Loucy (cell line): ENCODE measurements at regions not wholly inside any gene's neighbourhood (a gene's known extent, or its start where the extent isn't known, plus 50 kb on each side); places are given as distances from the start of the nearest gene placed in this dataset.

Source experiments
- H2AFZ ChIP-seq: fragments of 200-600 bp; sonication (generic); 2 replicates; pipeline ENCODE4 v1.6.0; 2016; ENCODE audit warnings: antibody characterized with exemption, mild to moderate bottlenecking, low read length, moderate library complexity
- H3F3A ChIP-seq: fragments of 200-600 bp; 2 replicates; pipeline ENCODE4 v1.6.0; 2016; ENCODE audit warnings: antibody characterized with exemption, low read depth, mild to moderate bottlenecking
- H3K27me3 ChIP-seq: fragments of 200-600 bp; sonication (generic); 2 replicates; pipeline ENCODE4 v1.6.1; 2014; ENCODE audit warnings: low read length, mild to moderate bottlenecking; ENCODE audit not compliant: insufficient read depth, poor library complexity, severe bottlenecking
- H3K36me3 ChIP-seq: fragments of 200-600 bp; sonication (generic); 2 replicates; pipeline ENCODE4 v1.6.1; 2016; ENCODE audit warnings: low read length; ENCODE audit not compliant: insufficient read depth
- H3K4me1 ChIP-seq: fragments of 200-600 bp; sonication (generic); 2 replicates; pipeline ENCODE4 v1.5.1; 2014; ENCODE audit warnings: low read length, mild to moderate bottlenecking; ENCODE audit not compliant: insufficient read depth, poor library complexity, severe bottlenecking
- H3K4me2 ChIP-seq: fragments of 200-600 bp; sonication (generic); 2 replicates; pipeline ENCODE4 v1.6.0; 2014; ENCODE audit warnings: antibody characterized with exemption, low read length, low read depth, mild to moderate bottlenecking; ENCODE audit not compliant: poor library complexity, severe bottlenecking
- H3K4me3 ChIP-seq: fragments of 200-600 bp; sonication (generic); 2 replicates; pipeline ENCODE4 v1.5.1; 2014; ENCODE audit warnings: low read length, mild to moderate bottlenecking, mixed read lengths; ENCODE audit not compliant: poor library complexity, severe bottlenecking
- H3K79me2 ChIP-seq: fragments of 200-600 bp; sonication (generic); 2 replicates; pipeline ENCODE4 v1.6.1; 2014; ENCODE audit warnings: low read length; ENCODE audit not compliant: insufficient read depth
- H3K9ac ChIP-seq: fragments of 200-600 bp; sonication (generic); 2 replicates; pipeline ENCODE4 v1.6.0; 2014; ENCODE audit warnings: mild to moderate bottlenecking, low read depth, low read length, moderate library complexity; ENCODE audit not compliant: poor library complexity, severe bottlenecking
- H3K9me2 ChIP-seq: fragments of 200-600 bp; sonication (generic); replicated peaks from 2 replicates; pipeline ENCODE4 v1.6.1; 2016; ENCODE audit warnings: low read depth, low read length, mixed read lengths
- H3K9me3 ChIP-seq: fragments of 200-600 bp; sonication (generic); 2 replicates; pipeline ENCODE4 v1.6.1; 2014; ENCODE audit warnings: mild to moderate bottlenecking, antibody characterized with exemption, low read length, low read depth; ENCODE audit not compliant: insufficient read depth
- H4K20me1 ChIP-seq: fragments of 200-600 bp; sonication (generic); 2 replicates; pipeline ENCODE4 v1.6.0; 2014; ENCODE audit warnings: antibody characterized with exemption, low read length, mild to moderate bottlenecking; ENCODE audit not compliant: insufficient read depth, poor library complexity, severe bottlenecking
- EZH2phosphoT487 ChIP-seq: fragments of 200-600 bp; IDR thresholded peaks from 2 replicates; pipeline ENCODE4 v1.6.1; 2018; ENCODE audit warnings: antibody characterized with exemption, mild to moderate bottlenecking, moderate library complexity, borderline replicate concordance
- TF ChIP-seq, protein P1 (sequence below): fragments of 200-600 bp; sonication (generic); conservative IDR thresholded peaks from 2 replicates; pipeline ENCODE4 v1.5.1; 2014; ENCODE audit warnings: mild to moderate bottlenecking, antibody characterized with exemption, low read length

GRCh38 chr13:39920613-39921012 is 265.2 kb downstream of the COG6 start:
- no peaks in the 10 kb centered on the region for H3K4me1 ChIP-seq
- H3K9me3 ChIP-seq, result no peaks in the 10 kb centered on the region
- no peaks in the 10 kb centered on the region for H4K20me1 ChIP-seq
- H3K27me3 ChIP-seq, result no peaks in the 10 kb centered on the region
- H3K4me3 ChIP-seq, result no peak overlapping the region
- no peak overlapping the region for H3K4me2 ChIP-seq
- H3K9me2 ChIP-seq, result no peaks in the 10 kb centered on the region
- no peak overlapping the region for H3K9ac ChIP-seq
- H3F3A ChIP-seq, result no peaks in the 10 kb centered on the region
- no peaks in the 10 kb centered on the region for H3K36me3 ChIP-seq
- TF ChIP-seq, protein P1, sequence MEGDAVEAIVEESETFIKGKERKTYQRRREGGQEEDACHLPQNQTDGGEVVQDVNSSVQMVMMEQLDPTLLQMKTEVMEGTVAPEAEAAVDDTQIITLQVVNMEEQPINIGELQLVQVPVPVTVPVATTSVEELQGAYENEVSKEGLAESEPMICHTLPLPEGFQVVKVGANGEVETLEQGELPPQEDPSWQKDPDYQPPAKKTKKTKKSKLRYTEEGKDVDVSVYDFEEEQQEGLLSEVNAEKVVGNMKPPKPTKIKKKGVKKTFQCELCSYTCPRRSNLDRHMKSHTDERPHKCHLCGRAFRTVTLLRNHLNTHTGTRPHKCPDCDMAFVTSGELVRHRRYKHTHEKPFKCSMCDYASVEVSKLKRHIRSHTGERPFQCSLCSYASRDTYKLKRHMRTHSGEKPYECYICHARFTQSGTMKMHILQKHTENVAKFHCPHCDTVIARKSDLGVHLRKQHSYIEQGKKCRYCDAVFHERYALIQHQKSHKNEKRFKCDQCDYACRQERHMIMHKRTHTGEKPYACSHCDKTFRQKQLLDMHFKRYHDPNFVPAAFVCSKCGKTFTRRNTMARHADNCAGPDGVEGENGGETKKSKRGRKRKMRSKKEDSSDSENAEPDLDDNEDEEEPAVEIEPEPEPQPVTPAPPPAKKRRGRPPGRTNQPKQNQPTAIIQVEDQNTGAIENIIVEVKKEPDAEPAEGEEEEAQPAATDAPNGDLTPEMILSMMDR, result no peak
- no peak for TF ChIP-seq EZH2phosphoT487
- H3K79me2 ChIP-seq, result no peaks in the 10 kb centered on the region
- H2AFZ ChIP-seq, result no peak overlapping the region

- Histone ChIP-seq H3K9me3 (no peaks in the 10 kb centered on the region), H3K9me2 (no peaks in the 10 kb centered on the region), H3K27me3 (no peaks in the 10 kb centered on the region), H3K4me2 (no peak overlapping the region), H3K79me2 (no peaks in the 10 kb centered on the region), H3K4me3 (no peak overlapping the region), H3F3A (no peaks in the 10 kb centered on the region), H3K36me3 (no peaks in the 10 kb centered on the region), H3K4me1 (no peaks in the 10 kb centered on the region), H2AFZ (no peak overlapping the region), H3K9ac (no peak overlapping the region), H4K20me1 (no peaks in the 10 kb centered on the region)
- TF ChIP-seq, protein P1, result no peak
- no peak for TF ChIP-seq EZH2phosphoT487
Measured at GRCh38 chr13:39926345-39926744, 270.9 kb downstream of the COG6 start.

DNA sequence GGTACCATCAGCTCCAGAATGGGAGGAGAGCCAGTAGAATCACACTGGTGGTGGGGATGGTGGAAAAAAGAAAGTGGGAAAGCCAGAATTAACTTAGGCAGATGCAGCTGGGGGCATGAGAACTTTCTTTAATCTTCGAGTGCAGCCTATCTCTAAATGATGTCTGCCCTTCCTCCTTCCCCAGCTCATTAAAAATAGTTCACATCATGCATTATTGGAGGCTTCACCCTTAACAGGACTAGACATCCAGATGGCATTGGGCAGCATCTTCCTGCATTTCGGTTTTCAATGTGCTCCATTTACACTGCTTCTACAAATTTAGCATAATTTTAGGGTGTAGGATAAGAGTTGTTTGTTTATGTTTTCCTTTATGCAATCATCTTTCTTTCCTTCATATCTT is 272.8 kb downstream of the COG6 start:
- H2AFZ ChIP-seq, result no peak overlapping the region
- H3K4me3 ChIP-seq, result no peak overlapping the region
- H3K79me2 ChIP-seq, result no peaks in the 10 kb centered on the region
- TF ChIP-seq, protein P1, result no peak
- no peak for TF ChIP-seq EZH2phosphoT487
- no peaks in the 10 kb centered on the region for H4K20me1 ChIP-seq
- no peaks in the 10 kb centered on the region for H3K9me3 ChIP-seq
- H3K9me2 ChIP-seq, result no peaks in the 10 kb centered on the region
- H3K4me1 ChIP-seq, result no peaks in the 10 kb centered on the region
- no peak overlapping the region for H3K4me2 ChIP-seq
- no peaks in the 10 kb centered on the region for H3K36me3 ChIP-seq
- no peaks in the 10 kb centered on the region for H3K27me3 ChIP-seq
- no peaks in the 10 kb centered on the region for H3F3A ChIP-seq
- no peak overlapping the region for H3K9ac ChIP-seq
